ENCODE measurements at regions not wholly inside any gene's neighbourhood (a gene's known extent, or its start where the extent isn't known, plus 50 kb on each side); places are given as distances from the start of the nearest gene placed in this dataset.

- TF ChIP-seq CTCF (IDR thresholded peaks at IDR 0.05; ENCODE audit: low read depth, low read length) (peak; percentile 31; the same call in 1 of the 2 replicates), EZH2phosphoT487 (IDR thresholded peaks at IDR 0.05; ENCODE audit: low read depth) (no peak)
Observed at GRCh38 chr1:220353229-220354012, 81.2 kb upstream of the RAB3GAP2 start.

All from OCI-LY3 (cell line).